ENCODE measurements at regions not wholly inside any gene's neighbourhood (a gene's known extent, or its start where the extent isn't known, plus 50 kb on each side); places are given as distances from the start of the nearest gene placed in this dataset.

- no peak overlapping the region for H4K8ac ChIP-seq (ENCODE audit: low read depth in 2 of 2, low read length in 2 of 2)
- no peak overlapping the region for H2AK5ac ChIP-seq (ENCODE audit: low read depth, low read length)
- ATAC-seq (ENCODE audit: low read depth) (no peak), DNase-seq (peak; percentile 2)
- intact Hi-C loops (cut with micrococcal nuclease) = no loop called here
- no peak overlapping the region for H3K4me3 ChIP-seq (ENCODE audit: insufficient read depth, low read depth, low read length)
- no peak overlapping the region for H2BK15ac ChIP-seq (ENCODE audit: low read depth, low read length)
- no peaks in the 10 kb centered on the region for H3K79me1 ChIP-seq (ENCODE audit: low read depth in 1 of 2, low read length in 2 of 2)
- H3K27me3 ChIP-seq (ENCODE audit: control insufficient read depth, insufficient read depth, low read length) = peaks cover 44% of the 10 kb centered on the region
- H3K27ac ChIP-seq (ENCODE audit: insufficient read depth, low read length) = no peak overlapping the region
- H3K9me1 ChIP-seq (ENCODE audit: insufficient read depth, low read length) = no peaks in the 10 kb centered on the region
- no peak overlapping the region for H3K18ac ChIP-seq (ENCODE audit: low read depth, low read length)
- WGBS, 2 experiments (ENCODE audit: extremely low coverage in 2 of 2, insufficient read length in 1 of 2) = 71% methylated on average over 2 of the region's 4 CpGs; no CpG with 5 or more reads in 1 of the 2 experiments
- H3K4me1 ChIP-seq (ENCODE audit: control insufficient read depth, insufficient read depth, low read length) = no peaks in the 10 kb centered on the region
- H2BK120ac ChIP-seq (ENCODE audit: low read depth, low read length) = no peak overlapping the region
- no peaks in the 10 kb centered on the region for H3K9me3 ChIP-seq (ENCODE audit: control insufficient read depth, insufficient read depth, low read length)
- H3K4ac ChIP-seq (ENCODE audit: low read depth, low read length) = no peak overlapping the region
- H3K56ac ChIP-seq (ENCODE audit: extremely low read depth, insufficient read depth, low read length) = no peak overlapping the region
- H3K4me2 ChIP-seq (ENCODE audit: low read depth, low read length) = no peak overlapping the region
- no peak overlapping the region for H4K5ac ChIP-seq (ENCODE audit: low read depth, low read length)
- BruUV-seq (replicated peaks) = no TSS peak
- H3K9ac ChIP-seq (ENCODE audit: low read depth, low read length) = no peak overlapping the region
- POLR2A ChIA-PET (ENCODE audit: unreplicated experiment) = no interaction called here
- dilution Hi-C loops (cut with HindIII; ENCODE audit: low sequenced_read_pairs, unreplicated experiment) = no loop called here
- no peak overlapping the region for H3K23ac ChIP-seq (ENCODE audit: low read depth, low read length)
- H2AFZ ChIP-seq (replicated peaks; ENCODE audit: low read length, poor library complexity) = no peak overlapping the region
- no peak overlapping the region for H2BK5ac ChIP-seq (ENCODE audit: low read depth, low read length, poor library complexity, severe bottlenecking)
- CTCF ChIA-PET = no interaction called here
- no peaks in the 10 kb centered on the region for H4K20me1 ChIP-seq (ENCODE audit: insufficient read depth, low read length)
- no peak overlapping the region for H3K14ac ChIP-seq (replicated peaks; ENCODE audit: low read depth, low read length)
- no peaks in the 10 kb centered on the region for H3K36me3 ChIP-seq (ENCODE audit: control insufficient read depth, insufficient read depth, low read length)
- TF ChIP-seq RFX5 (IDR thresholded peaks at IDR 0.05; ENCODE audit: low read depth, low read length) (no peak), USF2 (IDR thresholded peaks at IDR 0.05; ENCODE audit: low read depth, low read length) (no peak), CHD1 (IDR thresholded peaks at IDR 0.05; ENCODE audit: low read depth, low read length) (no peak), ELK1 (IDR thresholded peaks at IDR 0.05; ENCODE audit: borderline replicate concordance, low read depth, low read length) (no peak), NFE2L2 (IDR thresholded peaks at IDR 0.05; ENCODE audit: low read depth, low read length) (no peak), CEBPB (IDR thresholded peaks at IDR 0.05; ENCODE audit: low read depth, low read length) (no peak), MAZ (IDR thresholded peaks at IDR 0.05; ENCODE audit: borderline replicate concordance, low read depth, low read length) (no peak), MAFK (IDR thresholded peaks at IDR 0.05; ENCODE audit: low read depth, low read length) (no peak), FOS (IDR thresholded peaks at IDR 0.05; ENCODE audit: low read depth, low read length) (no peak), SMC3 (IDR thresholded peaks at IDR 0.05; ENCODE audit: low read depth, low read length) (no peak), BHLHE40 (IDR thresholded peaks at IDR 0.05; ENCODE audit: low read depth, low read length) (no peak), CTCF (conservative IDR thresholded peaks at IDR 0.05; ENCODE audit: low read depth, low read length) (no peak), MXI1 (IDR thresholded peaks at IDR 0.05; ENCODE audit: borderline replicate concordance, low read depth, low read length) (no peak)
- H2BK20ac ChIP-seq (ENCODE audit: low read depth, low read length) = no peak overlapping the region
- H2AK9ac ChIP-seq (replicated peaks; ENCODE audit: low read depth, low read length, poor library complexity) = no peak overlapping the region
- H4K91ac ChIP-seq (ENCODE audit: insufficient read depth, low read depth, low read length) = no peak overlapping the region
- in situ Hi-C loops (cut with MboI; ENCODE audit: low sequenced_read_pairs) = loop anchor here (5.0 kb wide), 1 partner anchor 83 kb away; no protein-coding TSS in a partner anchor
Measured at GRCh38 chr14:22474730-22475351, 114.2 kb downstream of the DAD1 start.

Measured in IMR-90 (cell line).